SK-N-SH (cell line): ENCODE measurements at regions not wholly inside any gene's neighbourhood (a gene's known extent, or its start where the extent isn't known, plus 50 kb on each side); places are given as distances from the start of the nearest gene placed in this dataset.

Experiments
- CTCF ChIA-PET: fragments of 300-600, 350-600 bp; formaldehyde crosslinking; extraction: SDS; loops from one replicate; lab custom pipeline; 2021; lab: Yijun Ruan, JAX
- POLR2A ChIA-PET: fragments of 350-600 bp; sonication (Branson Sonifier 250); formaldehyde crosslinking; extraction: SDS; loops from one replicate; lab custom pipeline; 2020; ENCODE audit warnings: antibody characterized with exemption, inconsistent platforms; lab: Yijun Ruan, JAX
- DNase-seq: peaks from one replicate; pipeline ENCODE4 v3.0.0; 2012
- H2AFZ ChIP-seq: fragments of 200-600 bp; sonication (generic); 2 replicates; pipeline ENCODE4 v1.8.1; 2016; ENCODE audit warnings: antibody characterized with exemption, mild to moderate bottlenecking, low read depth
- H3F3A ChIP-seq: fragments of 200-600 bp; sonication (generic); replicated peaks from 2 replicates; pipeline ENCODE3; 2016; ENCODE audit warnings: antibody characterized with exemption, mild to moderate bottlenecking; ENCODE audit not compliant: insufficient read depth
- H3K27ac ChIP-seq, 2 experiments: fragments of 200-500 bp in 1 of 2; fragments of 200-600 bp in 1 of 2; sonication (Bioruptor generic) in 1 of 2; sonication (generic), shearing (Covaris generic) in 1 of 2; 2 replicates each; pipeline versions ENCODE4 v1.5.1 to v1.6.1; 2014 to 2016; ENCODE audit warnings: low read depth in 2 of 2, inconsistent platforms in 1 of 2, low read length in 1 of 2, mild to moderate bottlenecking in 1 of 2, mixed read lengths in 1 of 2
- H3K27me3 ChIP-seq: fragments of 200-600 bp; sonication (generic), shearing (Covaris generic); 2 replicates; pipeline ENCODE4 v1.6.1; 2016; ENCODE audit warnings: mixed run types; ENCODE audit not compliant: insufficient read depth
- H3K36me3 ChIP-seq, 2 experiments: fragments of 200-500 bp in 1 of 2; fragments of 200-600 bp in 1 of 2; sonication (Bioruptor generic) in 1 of 2; sonication (generic) in 1 of 2; replicated peaks in 1 of 2; 2 replicates each; pipeline versions ENCODE3 to v1.5.1; 2014 to 2016; ENCODE audit warnings: low read length in 1 of 2, mild to moderate bottlenecking in 1 of 2; ENCODE audit not compliant: insufficient read depth in 2 of 2, control insufficient read depth in 1 of 2
- H3K4me1 ChIP-seq, 2 experiments: fragments of 200-500 bp in 1 of 2; fragments of 200-600 bp in 1 of 2; sonication (Bioruptor generic) in 1 of 2; sonication (generic), shearing (Covaris generic) in 1 of 2; 2 replicates each; pipeline versions ENCODE4 v1.5.1 to v1.6.1; 2014 to 2016; ENCODE audit warnings: low read depth in 1 of 2, low read length in 1 of 2, mixed run types in 1 of 2; ENCODE audit not compliant: insufficient read depth in 2 of 2, control insufficient read depth in 1 of 2
- H3K4me2 ChIP-seq: fragments of 200-600 bp; sonication (generic), shearing (Covaris generic); 2 replicates; pipeline ENCODE4 v1.6.1; 2017; ENCODE audit warnings: mixed run types
- H3K4me3 ChIP-seq, 2 experiments: fragments of 200-500 bp in 1 of 2; fragments of 200-600 bp in 1 of 2; sonication (Bioruptor generic) in 1 of 2; sonication (generic), shearing (Covaris generic) in 1 of 2; 2 replicates each; pipeline versions ENCODE4 v1.5.1 to v1.8.1; 2014 to 2016; ENCODE audit warnings: low read depth in 2 of 2, inconsistent platforms in 1 of 2, low read length in 1 of 2, mild to moderate bottlenecking in 1 of 2, mixed read lengths in 1 of 2, moderate library complexity in 1 of 2
- H3K79me2 ChIP-seq: fragments of 200-600 bp; sonication (generic); 2 replicates; pipeline ENCODE4 v1.8.1; 2017; ENCODE audit warnings: mild to moderate bottlenecking; ENCODE audit not compliant: insufficient read depth
- H3K9ac ChIP-seq: fragments of 200-600 bp; sonication (generic); 2 replicates; pipeline ENCODE4 v1.6.1; 2017; ENCODE audit warnings: mixed run types
- H3K9me2 ChIP-seq: fragments of 200-600 bp; sonication (generic); 2 replicates; pipeline ENCODE4 v1.6.1; 2017; ENCODE audit warnings: mixed run types
- H3K9me3 ChIP-seq: fragments of 200-600 bp; sonication (generic); 2 replicates; pipeline ENCODE4 v1.6.1; 2017; ENCODE audit warnings: mixed run types, mild to moderate bottlenecking, moderate library complexity
- H4K20me1 ChIP-seq: fragments of 200-600 bp; sonication (generic); 2 replicates; pipeline ENCODE4 v1.6.1; 2017; ENCODE audit warnings: mild to moderate bottlenecking, mixed run types; ENCODE audit not compliant: insufficient read depth
- CHD2 ChIP-seq: fragments of 150-350 bp; IDR thresholded peaks from 2 replicates; pipeline ENCODE4 v1.6.1; 2018; ENCODE audit warnings: low read length; ENCODE audit not compliant: partially characterized antibody
- ELF1 ChIP-seq: IDR thresholded peaks from 2 replicates; pipeline ENCODE4 v1.4.0; 2012
- EP300 ChIP-seq, 2 experiments: IDR thresholded peaks; 2 replicates each; pipeline versions ENCODE4 v1.4.0 to v1.6.1; 2012; ENCODE audit warnings: borderline replicate concordance in 1 of 2, low read depth in 1 of 2, low read length in 1 of 2
- EZH2phosphoT487 ChIP-seq: fragments of 200-600 bp; sonication (generic); IDR thresholded peaks from 2 replicates; pipeline ENCODE4 v1.6.1; 2017; ENCODE audit warnings: low read depth, mixed run types, mild to moderate bottlenecking, antibody characterized with exemption, moderate library complexity, borderline replicate concordance
- FOXM1 ChIP-seq: IDR thresholded peaks from 2 replicates; pipeline ENCODE4 v1.4.0; 2012; ENCODE audit warnings: low read depth, mild to moderate bottlenecking
- GABPA ChIP-seq: IDR thresholded peaks from 2 replicates; pipeline ENCODE4 v1.4.0; 2012; ENCODE audit warnings: low read depth, mild to moderate bottlenecking
- JUND ChIP-seq: IDR thresholded peaks from 2 replicates; pipeline ENCODE4 v1.4.0; 2012
- MXI1 ChIP-seq: IDR thresholded peaks from 2 replicates; pipeline ENCODE4 v1.6.1; 2012; ENCODE audit warnings: mild to moderate bottlenecking, low read depth, low read length, improper control_type of control experiment
- NFIC ChIP-seq: IDR thresholded peaks from 2 replicates; pipeline ENCODE4 v1.4.0; 2012; ENCODE audit warnings: borderline replicate concordance
- RCOR1 ChIP-seq: fragments of 150-350 bp; IDR thresholded peaks from 2 replicates; pipeline ENCODE4 v1.6.1; 2017; ENCODE audit warnings: antibody characterized with exemption, low read length
- SIN3A ChIP-seq: IDR thresholded peaks from 2 replicates; pipeline ENCODE4 v1.6.1; 2012; ENCODE audit warnings: low read depth, mild to moderate bottlenecking, low read length, moderate library complexity, borderline replicate concordance
- SMC3 ChIP-seq: IDR thresholded peaks from 2 replicates; pipeline ENCODE4 v1.6.1; 2012; ENCODE audit warnings: low read depth, low read length, improper control_type of control experiment
- TAF1 ChIP-seq: IDR thresholded peaks from 2 replicates; pipeline ENCODE4 v1.6.1; 2012; ENCODE audit warnings: low read depth, mild to moderate bottlenecking, low read length, moderate library complexity, borderline replicate concordance
- YY1 ChIP-seq: IDR thresholded peaks from 2 replicates; pipeline ENCODE4 v1.4.0; 2012; ENCODE audit warnings: low read depth, mild to moderate bottlenecking
- WGBS: methylation state at CpG from one replicate; pipeline ENCODE4 v1.1.6; 2017; ENCODE audit warnings: low lambda C conversion rate; 5-methylcytosine and 5-hydroxymethylcytosine counted together
- TF ChIP-seq, protein P1 (sequence below): fragments of 150-350 bp; IDR thresholded peaks from 2 replicates; pipeline ENCODE4 v1.6.1; 2017; ENCODE audit warnings: antibody characterized with exemption, low read length, low read depth, borderline replicate concordance
- TF ChIP-seq, protein P2 (sequence below): fragments of 200-600 bp; sonication (generic); IDR thresholded peaks from 2 replicates; pipeline ENCODE4 v1.6.1; 2017; ENCODE audit warnings: antibody characterized with exemption, mild to moderate bottlenecking, moderate library complexity
- TF ChIP-seq, protein P3 (sequence below): IDR thresholded peaks from 2 replicates; pipeline ENCODE4 v1.4.0; 2012; ENCODE audit warnings: low read depth
- TF ChIP-seq, protein P4 (sequence below): IDR thresholded peaks from 2 replicates; pipeline ENCODE4; 2012
- TF ChIP-seq, protein P5 (sequence below): fragments of 150-350 bp; IDR thresholded peaks from 2 replicates; pipeline ENCODE4 v1.6.1; 2016; ENCODE audit warnings: mild to moderate bottlenecking, low read depth, low read length

DNA sequence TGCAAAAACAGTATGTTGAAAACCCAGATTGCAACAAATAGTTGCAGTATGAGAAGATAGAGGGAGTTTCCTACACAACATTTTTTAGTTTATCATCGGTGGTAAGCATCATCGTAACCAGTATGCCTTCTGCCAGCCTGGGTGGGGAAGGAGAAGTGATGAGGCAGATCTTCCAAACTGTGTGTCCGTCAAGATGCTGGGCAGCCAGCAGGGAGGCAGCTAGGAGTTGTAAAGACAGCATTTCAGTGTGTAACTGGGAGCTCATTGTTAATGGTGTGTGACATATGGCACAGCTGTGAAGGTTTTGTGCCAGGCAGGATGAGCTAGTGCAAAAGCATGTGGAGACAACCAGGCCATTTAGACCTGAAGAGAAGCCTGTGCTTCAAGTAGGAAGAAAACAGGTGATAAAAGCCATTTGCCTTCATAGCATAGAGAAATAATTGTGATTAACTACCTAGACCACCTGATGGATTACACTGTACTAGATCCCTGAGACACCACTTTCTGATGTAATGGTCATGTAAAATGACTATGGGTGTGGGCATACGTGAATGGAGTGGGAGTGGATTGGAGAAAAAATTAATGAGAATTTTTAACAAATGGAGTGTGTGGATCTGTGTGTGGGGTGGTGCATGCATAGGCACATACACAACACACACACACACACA lies 347.0 kb upstream of the ADAMTSL1 start:
- ChIA-PET CTCF (no interaction called here), POLR2A (no interaction called here)
- no peak overlapping the region for H3K27ac ChIP-seq
- peaks cover 7% of the 10 kb centered on the region; the same call in 1 of the 2 replicates for H3K27me3 ChIP-seq
- H3K4me1 ChIP-seq: no peaks in the 10 kb centered on the region
- no peaks in the 10 kb centered on the region for H3K9me3 ChIP-seq
- 10% methylated on average over 4 of the region's 4 CpGs for WGBS
- H3K36me3 ChIP-seq: no peaks in the 10 kb centered on the region
- H2AFZ ChIP-seq: no peak overlapping the region
- no peaks in the 10 kb centered on the region for H3F3A ChIP-seq
- no peak overlapping the region for H3K9ac ChIP-seq
- H3K4me3 ChIP-seq: no peak overlapping the region
- H4K20me1 ChIP-seq: no peaks in the 10 kb centered on the region
- TF ChIP-seq SIN3A: no peak
- TF ChIP-seq RCOR1: no peak
- no peak for TF ChIP-seq GABPA
- no peak for TF ChIP-seq ELF1
- TF ChIP-seq, protein P1, sequence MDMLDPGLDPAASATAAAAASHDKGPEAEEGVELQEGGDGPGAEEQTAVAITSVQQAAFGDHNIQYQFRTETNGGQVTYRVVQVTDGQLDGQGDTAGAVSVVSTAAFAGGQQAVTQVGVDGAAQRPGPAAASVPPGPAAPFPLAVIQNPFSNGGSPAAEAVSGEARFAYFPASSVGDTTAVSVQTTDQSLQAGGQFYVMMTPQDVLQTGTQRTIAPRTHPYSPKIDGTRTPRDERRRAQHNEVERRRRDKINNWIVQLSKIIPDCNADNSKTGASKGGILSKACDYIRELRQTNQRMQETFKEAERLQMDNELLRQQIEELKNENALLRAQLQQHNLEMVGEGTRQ: no peak
- no peak for TF ChIP-seq NFIC
- TF ChIP-seq, protein P2, sequence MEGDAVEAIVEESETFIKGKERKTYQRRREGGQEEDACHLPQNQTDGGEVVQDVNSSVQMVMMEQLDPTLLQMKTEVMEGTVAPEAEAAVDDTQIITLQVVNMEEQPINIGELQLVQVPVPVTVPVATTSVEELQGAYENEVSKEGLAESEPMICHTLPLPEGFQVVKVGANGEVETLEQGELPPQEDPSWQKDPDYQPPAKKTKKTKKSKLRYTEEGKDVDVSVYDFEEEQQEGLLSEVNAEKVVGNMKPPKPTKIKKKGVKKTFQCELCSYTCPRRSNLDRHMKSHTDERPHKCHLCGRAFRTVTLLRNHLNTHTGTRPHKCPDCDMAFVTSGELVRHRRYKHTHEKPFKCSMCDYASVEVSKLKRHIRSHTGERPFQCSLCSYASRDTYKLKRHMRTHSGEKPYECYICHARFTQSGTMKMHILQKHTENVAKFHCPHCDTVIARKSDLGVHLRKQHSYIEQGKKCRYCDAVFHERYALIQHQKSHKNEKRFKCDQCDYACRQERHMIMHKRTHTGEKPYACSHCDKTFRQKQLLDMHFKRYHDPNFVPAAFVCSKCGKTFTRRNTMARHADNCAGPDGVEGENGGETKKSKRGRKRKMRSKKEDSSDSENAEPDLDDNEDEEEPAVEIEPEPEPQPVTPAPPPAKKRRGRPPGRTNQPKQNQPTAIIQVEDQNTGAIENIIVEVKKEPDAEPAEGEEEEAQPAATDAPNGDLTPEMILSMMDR: no peak
- TF ChIP-seq, protein P3, sequence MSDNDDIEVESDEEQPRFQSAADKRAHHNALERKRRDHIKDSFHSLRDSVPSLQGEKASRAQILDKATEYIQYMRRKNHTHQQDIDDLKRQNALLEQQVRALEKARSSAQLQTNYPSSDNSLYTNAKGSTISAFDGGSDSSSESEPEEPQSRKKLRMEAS: no peak
- no peak for TF ChIP-seq FOXM1
- no peak for TF ChIP-seq MXI1
- TF ChIP-seq EP300 (IDR thresholded peaks at IDR 0.05; ENCODE audit: borderline replicate concordance in 1 of 2, low read depth in 1 of 2, low read length in 1 of 2): no peak
- TF ChIP-seq TAF1: no peak
- no peak for TF ChIP-seq YY1
- no peak for TF ChIP-seq EZH2phosphoT487
- no peak for TF ChIP-seq JUND
- DNase-seq: no peak
- H3K9me2 ChIP-seq: no peaks in the 10 kb centered on the region
- no peaks in the 10 kb centered on the region for H3K79me2 ChIP-seq
- no peak overlapping the region for H3K4me2 ChIP-seq

DNA sequence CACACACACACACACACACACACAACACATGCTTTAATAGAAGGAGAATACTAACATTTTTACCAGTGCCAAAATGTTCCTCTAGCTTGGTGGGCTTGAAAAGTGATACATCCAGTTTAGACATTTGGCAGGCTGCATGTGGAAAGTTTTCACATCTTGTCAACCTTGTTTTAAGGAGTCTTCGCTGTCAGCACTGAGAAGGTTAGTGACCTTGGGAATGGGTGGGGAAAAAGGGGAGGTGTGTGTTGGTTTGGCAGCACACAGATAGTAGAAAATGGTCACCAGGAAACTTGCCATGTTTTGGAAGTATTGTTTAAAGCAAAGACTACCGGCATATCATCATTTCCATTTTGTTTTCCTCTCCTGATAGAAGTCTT lies 346.5 kb upstream of the ADAMTSL1 start:
- H3K9me3 ChIP-seq: no peaks in the 10 kb centered on the region
- H4K20me1 ChIP-seq: no peaks in the 10 kb centered on the region
- H3K4me1 ChIP-seq: no peaks in the 10 kb centered on the region
- DNase-seq: no peak
- H3K27ac ChIP-seq: no peak overlapping the region
- H3K27me3 ChIP-seq: peaks cover 12% of the 10 kb centered on the region; the same call in 1 of the 2 replicates
- CTCF ChIA-PET: no interaction called here
- H3K79me2 ChIP-seq: no peaks in the 10 kb centered on the region
- H3F3A ChIP-seq: no peaks in the 10 kb centered on the region
- H3K4me2 ChIP-seq: no peak overlapping the region
- H3K4me3 ChIP-seq: no peak overlapping the region
- no peak overlapping the region for H3K9ac ChIP-seq
- TF ChIP-seq EP300 (IDR thresholded peaks at IDR 0.05; ENCODE audit: borderline replicate concordance in 1 of 2, low read depth in 1 of 2, low read length in 1 of 2) (no peak), CHD2 (no peak), EZH2phosphoT487 (no peak), SMC3 (no peak)
- TF ChIP-seq, protein P3: no peak
- TF ChIP-seq, protein P4, sequence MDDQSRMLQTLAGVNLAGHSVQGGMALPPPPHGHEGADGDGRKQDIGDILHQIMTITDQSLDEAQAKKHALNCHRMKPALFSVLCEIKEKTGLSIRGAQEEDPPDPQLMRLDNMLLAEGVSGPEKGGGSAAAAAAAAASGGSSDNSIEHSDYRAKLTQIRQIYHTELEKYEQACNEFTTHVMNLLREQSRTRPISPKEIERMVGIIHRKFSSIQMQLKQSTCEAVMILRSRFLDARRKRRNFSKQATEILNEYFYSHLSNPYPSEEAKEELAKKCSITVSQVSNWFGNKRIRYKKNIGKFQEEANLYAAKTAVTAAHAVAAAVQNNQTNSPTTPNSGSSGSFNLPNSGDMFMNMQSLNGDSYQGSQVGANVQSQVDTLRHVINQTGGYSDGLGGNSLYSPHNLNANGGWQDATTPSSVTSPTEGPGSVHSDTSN: no peak
- TF ChIP-seq, protein P5, sequence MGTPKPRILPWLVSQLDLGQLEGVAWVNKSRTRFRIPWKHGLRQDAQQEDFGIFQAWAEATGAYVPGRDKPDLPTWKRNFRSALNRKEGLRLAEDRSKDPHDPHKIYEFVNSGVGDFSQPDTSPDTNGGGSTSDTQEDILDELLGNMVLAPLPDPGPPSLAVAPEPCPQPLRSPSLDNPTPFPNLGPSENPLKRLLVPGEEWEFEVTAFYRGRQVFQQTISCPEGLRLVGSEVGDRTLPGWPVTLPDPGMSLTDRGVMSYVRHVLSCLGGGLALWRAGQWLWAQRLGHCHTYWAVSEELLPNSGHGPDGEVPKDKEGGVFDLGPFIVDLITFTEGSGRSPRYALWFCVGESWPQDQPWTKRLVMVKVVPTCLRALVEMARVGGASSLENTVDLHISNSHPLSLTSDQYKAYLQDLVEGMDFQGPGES: no peak
- TF ChIP-seq, all 33 proteins: peak for 0
- POLR2A ChIA-PET: no interaction called here
- no peaks in the 10 kb centered on the region for H3K9me2 ChIP-seq
- 0% methylated on average over 2 of the region's 2 CpGs for WGBS
- H3K36me3 ChIP-seq: no peaks in the 10 kb centered on the region
- H2AFZ ChIP-seq: no peak overlapping the region
